Astrocyte (in vitro differentiated cells and primary cell): ENCODE measurements at regions not wholly inside any gene's neighbourhood (a gene's known extent, or its start where the extent isn't known, plus 50 kb on each side); places are given as distances from the start of the nearest gene placed in this dataset.

Experiments
- DNase-seq: peaks from one replicate; pipeline ENCODE4 v3.0.0-alpha.2; 2010; ENCODE audit warnings: low read depth
- FAIRE-seq: peaks from 2 replicates; lab custom pipeline; 2011; peaks lifted over from hg19 to GRCh38; lab: Jason Lieb, UNC
- H2AFZ ChIP-seq: 2 replicates; pipeline ENCODE4 v1.6.0; 2012; ENCODE audit warnings: low read depth, low read length, inconsistent platforms
- H3K27ac ChIP-seq: 2 replicates; pipeline ENCODE4 v1.5.1; 2011; ENCODE audit warnings: low read depth, low read length, inconsistent platforms
- H3K27me3 ChIP-seq: 2 replicates; pipeline ENCODE4 v1.6.0; 2011; ENCODE audit warnings: low read length, inconsistent platforms; ENCODE audit not compliant: insufficient read depth
- H3K36me3 ChIP-seq: 2 replicates; pipeline ENCODE4 v1.5.1; 2011; ENCODE audit warnings: low read length, inconsistent platforms; ENCODE audit not compliant: insufficient read depth
- H3K4me1 ChIP-seq: 2 replicates; pipeline ENCODE4 v1.5.1; 2011; ENCODE audit warnings: low read length, inconsistent platforms; ENCODE audit not compliant: insufficient read depth
- H3K4me2 ChIP-seq: 2 replicates; pipeline ENCODE4 v1.6.0; 2012; ENCODE audit warnings: low read length, inconsistent platforms
- H3K4me3 ChIP-seq: 2 replicates; pipeline ENCODE4 v1.5.1; 2011; ENCODE audit warnings: low read depth, mild to moderate bottlenecking, low read length, inconsistent platforms; ENCODE audit not compliant: insufficient read depth
- H3K79me2 ChIP-seq: 2 replicates; pipeline ENCODE4 v1.6.0; 2012; ENCODE audit warnings: mild to moderate bottlenecking, low read length, inconsistent platforms; ENCODE audit not compliant: insufficient read depth
- H3K9ac ChIP-seq: 2 replicates; pipeline ENCODE4 v1.6.0; 2012; ENCODE audit warnings: mild to moderate bottlenecking, low read length, inconsistent platforms
- H3K9me3 ChIP-seq: 2 replicates; pipeline ENCODE4 v1.5.1; 2012; ENCODE audit warnings: low read depth, mild to moderate bottlenecking, low read length, inconsistent platforms; ENCODE audit not compliant: insufficient read depth
- H4K20me1 ChIP-seq: 2 replicates; pipeline ENCODE4 v1.6.0; 2012; ENCODE audit warnings: low read length, inconsistent platforms; ENCODE audit not compliant: insufficient read depth
- H3K27ac Mint-ChIP-seq: one replicate; pipeline ENCODE4 v1.8.0; 2021; ENCODE audit warnings: mild to moderate bottlenecking, mixed read lengths; ENCODE audit not compliant: unreplicated experiment
- H3K27me3 Mint-ChIP-seq: one replicate; pipeline ENCODE4 v1.8.0; 2021; ENCODE audit warnings: low read depth, mixed read lengths; ENCODE audit not compliant: unreplicated experiment
- H3K36me3 Mint-ChIP-seq: one replicate; pipeline ENCODE4 v1.8.0; 2021; ENCODE audit warnings: low read depth, mixed read lengths; ENCODE audit not compliant: unreplicated experiment
- H3K4me1 Mint-ChIP-seq: one replicate; pipeline ENCODE4 v1.8.0; 2021; ENCODE audit warnings: low read depth, mixed read lengths; ENCODE audit not compliant: unreplicated experiment
- H3K4me3 Mint-ChIP-seq: one replicate; pipeline ENCODE4 v1.8.0; 2021; ENCODE audit warnings: mild to moderate bottlenecking, moderate library complexity, mixed read lengths; ENCODE audit not compliant: unreplicated experiment
- H3K9me3 Mint-ChIP-seq: one replicate; pipeline ENCODE4 v1.8.0; 2021; ENCODE audit warnings: mild to moderate bottlenecking, mixed read lengths; ENCODE audit not compliant: unreplicated experiment
- EZH2 ChIP-seq: IDR thresholded peaks from 2 replicates; pipeline ENCODE4 v1.6.1; 2012; ENCODE audit warnings: mild to moderate bottlenecking, low read length, inconsistent platforms; ENCODE audit not compliant: insufficient read depth
- TF ChIP-seq, protein P1 (sequence below): IDR thresholded peaks from 2 replicates; pipeline ENCODE4 v1.5.1; 2011; ENCODE audit warnings: low read depth, mild to moderate bottlenecking, inconsistent platforms, low read length, moderate library complexity; ENCODE audit not compliant: insufficient read depth

DNA sequence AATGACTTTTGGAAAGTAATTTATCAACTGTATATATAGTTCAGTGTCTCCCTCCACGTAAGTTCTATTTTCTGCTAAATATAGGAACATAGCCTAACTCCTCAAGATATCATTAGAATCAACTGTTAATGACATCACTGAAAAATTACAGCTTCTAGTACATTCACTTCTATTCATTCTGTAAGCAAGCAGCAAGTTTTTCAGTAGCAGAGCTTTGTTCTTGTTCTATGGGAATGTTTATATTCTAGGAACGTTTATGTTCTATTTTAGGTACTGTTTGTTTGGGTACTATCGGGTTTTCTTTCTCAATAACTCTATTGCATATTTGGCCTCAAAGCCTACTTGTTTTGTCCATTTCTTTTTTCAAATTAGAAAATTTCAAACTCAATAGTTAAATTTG is 525.6 kb downstream of the EPHA7 start:
- Histone ChIP-seq H3K9me3 (peaks cover 7% of the 10 kb centered on the region), H3K36me3 (no peaks in the 10 kb centered on the region), H3K4me1 (no peaks in the 10 kb centered on the region), H3K79me2 (no peaks in the 10 kb centered on the region), H2AFZ (no peak overlapping the region), H3K9ac (no peak overlapping the region), H3K4me2 (no peak overlapping the region), H3K4me3 (no peak overlapping the region), H3K27ac (no peak overlapping the region), H3K27me3 (no peaks in the 10 kb centered on the region), H4K20me1 (no peaks in the 10 kb centered on the region)
- no peak overlapping the region for H3K27ac Mint-ChIP-seq
- DNase-seq (no peak), FAIRE-seq (no peak)
- H3K4me3 Mint-ChIP-seq: no peak overlapping the region
- H3K4me1 Mint-ChIP-seq: no peaks in the 10 kb centered on the region
- H3K36me3 Mint-ChIP-seq: no peaks in the 10 kb centered on the region
- no peaks in the 10 kb centered on the region for H3K27me3 Mint-ChIP-seq
- H3K9me3 Mint-ChIP-seq: no peaks in the 10 kb centered on the region
- TF ChIP-seq EZH2: no peak
- TF ChIP-seq, protein P1, sequence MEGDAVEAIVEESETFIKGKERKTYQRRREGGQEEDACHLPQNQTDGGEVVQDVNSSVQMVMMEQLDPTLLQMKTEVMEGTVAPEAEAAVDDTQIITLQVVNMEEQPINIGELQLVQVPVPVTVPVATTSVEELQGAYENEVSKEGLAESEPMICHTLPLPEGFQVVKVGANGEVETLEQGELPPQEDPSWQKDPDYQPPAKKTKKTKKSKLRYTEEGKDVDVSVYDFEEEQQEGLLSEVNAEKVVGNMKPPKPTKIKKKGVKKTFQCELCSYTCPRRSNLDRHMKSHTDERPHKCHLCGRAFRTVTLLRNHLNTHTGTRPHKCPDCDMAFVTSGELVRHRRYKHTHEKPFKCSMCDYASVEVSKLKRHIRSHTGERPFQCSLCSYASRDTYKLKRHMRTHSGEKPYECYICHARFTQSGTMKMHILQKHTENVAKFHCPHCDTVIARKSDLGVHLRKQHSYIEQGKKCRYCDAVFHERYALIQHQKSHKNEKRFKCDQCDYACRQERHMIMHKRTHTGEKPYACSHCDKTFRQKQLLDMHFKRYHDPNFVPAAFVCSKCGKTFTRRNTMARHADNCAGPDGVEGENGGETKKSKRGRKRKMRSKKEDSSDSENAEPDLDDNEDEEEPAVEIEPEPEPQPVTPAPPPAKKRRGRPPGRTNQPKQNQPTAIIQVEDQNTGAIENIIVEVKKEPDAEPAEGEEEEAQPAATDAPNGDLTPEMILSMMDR: no peak

DNA sequence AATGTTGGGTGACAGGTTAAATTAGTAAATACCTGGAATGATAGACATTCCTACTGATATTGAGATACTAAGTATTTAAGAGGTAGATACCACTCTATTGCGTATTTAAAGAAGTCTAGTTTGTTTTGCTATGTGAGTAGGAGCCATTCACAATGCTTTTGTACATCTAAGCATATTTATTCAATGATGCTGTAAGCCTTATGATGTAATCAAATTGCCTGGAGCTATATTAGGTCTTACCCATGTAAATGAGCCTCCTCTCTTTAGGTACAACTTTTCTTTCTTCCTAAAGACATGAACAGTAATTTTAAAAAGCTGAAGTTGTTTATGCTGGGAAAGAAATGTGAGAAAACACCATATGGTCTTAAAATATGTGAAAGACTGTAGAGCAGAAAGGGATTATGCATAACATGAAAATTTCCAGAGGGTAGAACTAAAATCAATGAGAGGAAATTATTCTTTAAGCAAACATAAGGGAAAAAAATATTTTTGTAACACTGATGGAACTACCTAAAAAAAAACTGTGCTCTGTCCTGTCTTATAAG is 526.7 kb downstream of the EPHA7 start:
- Histone ChIP-seq H2AFZ (no peak overlapping the region), H3K4me1 (no peaks in the 10 kb centered on the region), H4K20me1 (no peaks in the 10 kb centered on the region), H3K36me3 (no peaks in the 10 kb centered on the region), H3K27ac (no peak overlapping the region), H3K9ac (no peak overlapping the region), H3K9me3 (peaks cover 7% of the 10 kb centered on the region), H3K79me2 (no peaks in the 10 kb centered on the region), H3K27me3 (no peaks in the 10 kb centered on the region), H3K4me2 (no peak overlapping the region), H3K4me3 (no peak overlapping the region)
- H3K27ac Mint-ChIP-seq: no peak overlapping the region
- H3K27me3 Mint-ChIP-seq: no peaks in the 10 kb centered on the region
- DNase-seq: no peak
- H3K9me3 Mint-ChIP-seq: no peaks in the 10 kb centered on the region
- FAIRE-seq: no peak
- no peaks in the 10 kb centered on the region for H3K4me1 Mint-ChIP-seq
- TF ChIP-seq EZH2: no peak
- TF ChIP-seq, protein P1: no peak
- H3K36me3 Mint-ChIP-seq: no peaks in the 10 kb centered on the region
- no peak overlapping the region for H3K4me3 Mint-ChIP-seq

DNA sequence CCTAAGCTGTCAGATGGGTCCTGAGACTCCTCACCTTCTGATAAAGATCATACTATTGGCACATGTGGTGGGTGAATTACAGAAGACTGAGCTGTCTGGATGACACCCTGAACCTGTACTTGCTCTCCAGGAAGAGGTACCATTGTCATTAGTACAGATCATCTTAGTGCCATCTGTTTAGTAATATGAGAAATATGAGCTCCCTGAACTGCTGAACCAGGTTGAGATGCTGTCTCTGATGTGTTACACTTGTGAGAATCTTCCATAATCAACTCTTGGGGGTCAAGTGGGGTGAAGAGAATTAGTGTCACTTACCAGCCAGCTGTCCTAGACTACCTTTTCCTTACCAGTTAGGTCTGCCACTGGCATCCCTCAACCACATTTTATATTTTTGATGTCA is 531.0 kb downstream of the EPHA7 start:
- H3K4me1 Mint-ChIP-seq: no peaks in the 10 kb centered on the region
- Histone ChIP-seq H3K4me2 (no peak overlapping the region), H3K9me3 (peaks cover 7% of the 10 kb centered on the region), H3K36me3 (no peaks in the 10 kb centered on the region), H4K20me1 (no peaks in the 10 kb centered on the region), H3K79me2 (no peaks in the 10 kb centered on the region), H3K27me3 (no peaks in the 10 kb centered on the region), H3K4me1 (no peaks in the 10 kb centered on the region), H3K9ac (no peak overlapping the region), H3K27ac (no peak overlapping the region), H2AFZ (no peak overlapping the region), H3K4me3 (no peak overlapping the region)
- no peak for FAIRE-seq
- no peaks in the 10 kb centered on the region for H3K36me3 Mint-ChIP-seq
- DNase-seq: no peak
- H3K27ac Mint-ChIP-seq: no peak overlapping the region
- no peaks in the 10 kb centered on the region for H3K27me3 Mint-ChIP-seq
- TF ChIP-seq, protein P1: no peak
- TF ChIP-seq EZH2: no peak
- no peak overlapping the region for H3K4me3 Mint-ChIP-seq
- no peaks in the 10 kb centered on the region for H3K9me3 Mint-ChIP-seq
